GM23338 (cell line): ENCODE measurements at regions not wholly inside any gene's neighbourhood (a gene's known extent, or its start where the extent isn't known, plus 50 kb on each side); places are given as distances from the start of the nearest gene placed in this dataset.

Experiments
- ATAC-seq: fragments of 200-7000 bp; cut with Tn5 transposase; 3 replicates; pipeline ENCODE4 v1.9.1; 2020
- DNase-seq: peaks from one replicate; pipeline ENCODE4 v3.0.0-alpha.2; 2015; ENCODE audit warnings: low spot score
- H2AFZ ChIP-seq: fragments of 200-600 bp; sonication (generic); 2 replicates; pipeline ENCODE4 v1.8.0; 2016; ENCODE audit warnings: antibody characterized with exemption, mild to moderate bottlenecking, moderate library complexity
- H3F3A ChIP-seq: fragments of 200-600 bp; sonication (generic); replicated peaks from 2 replicates; pipeline ENCODE4 v1.8.0; 2017; ENCODE audit warnings: antibody characterized with exemption, mixed run types, low read depth
- H3K27ac ChIP-seq: fragments of 200-600 bp; sonication (generic); 2 replicates; pipeline ENCODE4 v1.6.1; 2016; ENCODE audit warnings: low read depth
- H3K27me3 ChIP-seq: fragments of 200-600 bp; sonication (generic); 2 replicates; pipeline ENCODE4 v1.8.0; 2016; ENCODE audit warnings: mild to moderate bottlenecking, mixed run types, moderate library complexity; ENCODE audit not compliant: insufficient read depth
- H3K36me3 ChIP-seq: fragments of 200-600 bp; sonication (generic); 2 replicates; pipeline ENCODE4 v1.8.0; 2016; ENCODE audit warnings: mild to moderate bottlenecking; ENCODE audit not compliant: insufficient read depth
- H3K4me1 ChIP-seq: fragments of 200-600 bp; sonication (generic); 2 replicates; pipeline ENCODE4 v1.8.0; 2016; ENCODE audit warnings: mild to moderate bottlenecking, moderate library complexity; ENCODE audit not compliant: insufficient read depth
- H3K4me2 ChIP-seq: fragments of 200-600 bp; sonication (generic); 2 replicates; pipeline ENCODE4 v1.7.1; 2017; ENCODE audit warnings: mixed run types
- H3K4me3 ChIP-seq: fragments of 200-600 bp; sonication (generic); 2 replicates; pipeline ENCODE4 v1.6.1; 2016; ENCODE audit warnings: mixed run types
- H3K79me2 ChIP-seq: fragments of 200-600 bp; sonication (generic); replicated peaks from 2 replicates; pipeline ENCODE4 v1.8.0; 2017; ENCODE audit warnings: mild to moderate bottlenecking; ENCODE audit not compliant: insufficient read depth
- H3K9me2 ChIP-seq: fragments of 200-600 bp; sonication (generic); 2 replicates; pipeline ENCODE4 v1.8.0; 2017; ENCODE audit not compliant: insufficient read depth
- H4K20me1 ChIP-seq: fragments of 200-600 bp; sonication (generic); replicated peaks from 2 replicates; pipeline ENCODE4 v1.8.0; 2017; ENCODE audit warnings: mild to moderate bottlenecking; ENCODE audit not compliant: insufficient read depth
- H3K27ac Mint-ChIP-seq: 2 replicates; pipeline ENCODE4 v1.8.0; 2020; ENCODE audit warnings: inconsistent platforms, mild to moderate bottlenecking, moderate library complexity, mixed read lengths
- H3K27me3 Mint-ChIP-seq: 3 replicates; pipeline ENCODE4 v1.8.0; 2022; ENCODE audit warnings: low read depth, mild to moderate bottlenecking, moderate library complexity, mixed read lengths, inconsistent platforms; ENCODE audit not compliant: insufficient read depth, poor library complexity
- H3K36me3 Mint-ChIP-seq: 3 replicates; pipeline ENCODE4 v1.8.0; 2021; ENCODE audit warnings: low read depth, mild to moderate bottlenecking, inconsistent platforms, moderate library complexity, mixed read lengths
- H3K4me1 Mint-ChIP-seq: 3 replicates; pipeline ENCODE4 v1.8.0; 2020; ENCODE audit warnings: mild to moderate bottlenecking, inconsistent platforms, mixed read lengths
- H3K4me3 Mint-ChIP-seq: 3 replicates; pipeline ENCODE4 v1.8.0; 2021; ENCODE audit warnings: moderate library complexity, mild to moderate bottlenecking, inconsistent platforms, mixed read lengths
- H3K9me3 Mint-ChIP-seq: 3 replicates; pipeline ENCODE4 v1.8.0; 2020; ENCODE audit warnings: moderate library complexity, mild to moderate bottlenecking, inconsistent platforms, mixed read lengths
- CREB1 ChIP-seq: fragments of 250-450 bp; sonication (Bioruptor Pico); IDR thresholded peaks from 2 replicates; pipeline ENCODE4 v1.5.0; 2020; ENCODE audit warnings: low read depth, mild to moderate bottlenecking, moderate library complexity
- CTCF ChIP-seq, 2 experiments: fragments of 200-600 bp in 1 of 2; sonication (generic) in 1 of 2; conservative IDR thresholded peaks; 2 replicates each; pipeline versions ENCODE4 v1.5.1 to v1.6.1; 2016 to 2017; ENCODE audit warnings: antibody characterized with exemption in 2 of 2, low read depth in 2 of 2, mild to moderate bottlenecking in 2 of 2, moderate library complexity in 1 of 2
- EZH2 ChIP-seq: fragments of 200-600 bp; sonication (generic); IDR thresholded peaks from one replicate; pipeline ENCODE4 v1.8.0; 2017; ENCODE audit warnings: antibody characterized with exemption, mild to moderate bottlenecking, low read depth; ENCODE audit not compliant: unreplicated experiment
- EZH2phosphoT487 ChIP-seq: fragments of 200-600 bp; sonication (generic); IDR thresholded peaks from one replicate; pipeline ENCODE4 v1.8.1; 2018; ENCODE audit warnings: antibody characterized with exemption; ENCODE audit not compliant: unreplicated experiment
- JUNB ChIP-seq: IDR thresholded peaks from one replicate; pipeline ENCODE4 v1.6.1; 2016; ENCODE audit warnings: antibody characterized with exemption; ENCODE audit not compliant: unreplicated experiment
- NANOG ChIP-seq: IDR thresholded peaks from 2 replicates; pipeline ENCODE4 v1.6.1; 2016; ENCODE audit warnings: antibody characterized with exemption, borderline replicate concordance
- POLR2AphosphoS5 ChIP-seq: IDR thresholded peaks from 2 replicates; pipeline ENCODE4 v1.6.1; 2016; ENCODE audit warnings: antibody characterized with exemption, low read depth
- REST ChIP-seq: IDR thresholded peaks from one replicate; pipeline ENCODE4 v1.6.1; 2018; ENCODE audit warnings: antibody characterized with exemption; ENCODE audit not compliant: unreplicated experiment
- STAT1 ChIP-seq: IDR thresholded peaks from one replicate; pipeline ENCODE4 v1.6.1; 2016; ENCODE audit warnings: antibody characterized with exemption; ENCODE audit not compliant: unreplicated experiment
- ZNF114 ChIP-seq: fragments of 250-450 bp; sonication (Bioruptor Pico); IDR thresholded peaks from 2 replicates; pipeline ENCODE4 v1.5.0; 2020; ENCODE audit warnings: mild to moderate bottlenecking, moderate library complexity
- ZNF331 ChIP-seq: fragments of 250-450 bp; sonication (Bioruptor Pico); IDR thresholded peaks from 2 replicates; pipeline ENCODE4 v1.5.0; 2020; ENCODE audit warnings: low read depth, mild to moderate bottlenecking, moderate library complexity
- ZNF462 ChIP-seq: fragments of 250-450 bp; sonication (Bioruptor Pico); IDR thresholded peaks from 2 replicates; pipeline ENCODE4 v1.5.0; 2020; ENCODE audit warnings: mild to moderate bottlenecking, moderate library complexity
- TF ChIP-seq, protein P1 (sequence below): IDR thresholded peaks from 2 replicates; pipeline ENCODE4 v1.6.1; 2016; ENCODE audit warnings: antibody characterized with exemption

DNA sequence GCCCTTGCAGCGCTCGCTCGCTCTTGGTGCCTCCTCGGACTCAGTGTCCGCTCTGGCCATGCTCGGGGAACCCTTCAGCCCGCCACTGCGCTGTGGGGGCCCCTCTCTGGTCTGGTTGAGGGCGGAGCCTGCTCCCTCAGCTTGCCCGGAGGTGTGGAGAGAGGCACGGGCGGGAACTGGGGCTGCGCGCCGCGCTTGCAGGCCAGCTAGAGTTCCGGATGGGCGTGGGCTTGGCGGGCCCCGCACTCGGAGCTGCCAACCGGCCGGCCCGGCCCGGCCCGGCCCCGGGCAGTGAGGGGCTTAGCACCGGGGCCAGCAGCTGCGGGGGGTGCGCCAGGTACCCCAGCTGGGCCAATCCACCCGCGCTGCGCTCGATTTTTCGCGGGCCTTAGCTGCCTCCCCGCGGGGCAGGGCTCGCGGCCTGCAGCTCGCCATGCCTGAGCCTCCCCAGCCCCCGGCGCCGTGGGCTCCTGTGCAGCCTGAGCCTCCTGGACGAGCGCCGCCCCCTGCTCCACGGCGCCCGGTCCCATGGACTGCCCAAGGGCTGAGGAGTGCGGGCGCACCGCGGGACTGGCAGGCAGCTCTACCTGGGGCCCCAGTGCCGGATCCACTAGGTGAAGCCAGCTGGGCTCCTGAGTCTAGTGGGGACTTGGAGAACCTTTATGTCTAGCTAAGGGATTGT is 217.0 kb upstream of the PKN2 start:
- Mint-ChIP-seq H3K27ac (no peak overlapping the region), H3K27me3 (peaks cover 2% of the 10 kb centered on the region), H3K4me3 (no peak overlapping the region), H3K36me3 (peaks cover 5% of the 10 kb centered on the region; the same call in 1 of the 3 replicates), H3K9me3 (peaks cover 6% of the 10 kb centered on the region; the same call in 2 of the 3 replicates), H3K4me1 (peaks cover 6% of the 10 kb centered on the region; the same call in 2 of the 3 replicates)
- Histone ChIP-seq H3K4me2 (no peak overlapping the region), H3K4me1 (0 out of 2 replicates have a peak, but pooled peaks cover 1% of the 10 kb centered on the region), H3K4me3 (no peak overlapping the region), H3K27me3 (peaks cover 6% of the 10 kb centered on the region), H3K9me2 (no peaks in the 10 kb centered on the region), H3K36me3 (no peaks in the 10 kb centered on the region), H2AFZ (no peak overlapping the region; the same call in 1 of the 2 replicates), H3K27ac (no peak overlapping the region), H3K79me2 (no peaks in the 10 kb centered on the region), H3F3A (no peaks in the 10 kb centered on the region), H4K20me1 (no peaks in the 10 kb centered on the region)
- ATAC-seq (no peak), DNase-seq (no peak)
- TF ChIP-seq POLR2AphosphoS5: no peak
- TF ChIP-seq JUNB: no peak
- TF ChIP-seq STAT1: no peak
- no peak for TF ChIP-seq ZNF114 (CRISPR knock-in tag)
- TF ChIP-seq, protein P1, sequence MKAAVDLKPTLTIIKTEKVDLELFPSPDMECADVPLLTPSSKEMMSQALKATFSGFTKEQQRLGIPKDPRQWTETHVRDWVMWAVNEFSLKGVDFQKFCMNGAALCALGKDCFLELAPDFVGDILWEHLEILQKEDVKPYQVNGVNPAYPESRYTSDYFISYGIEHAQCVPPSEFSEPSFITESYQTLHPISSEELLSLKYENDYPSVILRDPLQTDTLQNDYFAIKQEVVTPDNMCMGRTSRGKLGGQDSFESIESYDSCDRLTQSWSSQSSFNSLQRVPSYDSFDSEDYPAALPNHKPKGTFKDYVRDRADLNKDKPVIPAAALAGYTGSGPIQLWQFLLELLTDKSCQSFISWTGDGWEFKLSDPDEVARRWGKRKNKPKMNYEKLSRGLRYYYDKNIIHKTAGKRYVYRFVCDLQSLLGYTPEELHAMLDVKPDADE: no peak
- no peak for TF ChIP-seq NANOG
- TF ChIP-seq ZNF331 (CRISPR knock-in tag): no peak
- no peak for TF ChIP-seq CREB1 (CRISPR knock-in tag)
- TF ChIP-seq CTCF (conservative IDR thresholded peaks at IDR 0.05; ENCODE audit: low read depth in 2 of 2): no peak
- no peak for TF ChIP-seq EZH2phosphoT487
- no peak for TF ChIP-seq ZNF462
- TF ChIP-seq EZH2: no peak
- no peak for TF ChIP-seq REST
